Ascending aorta (tissue), 2 donors: ENCODE measurements at regions not wholly inside any gene's neighbourhood (a gene's known extent, or its start where the extent isn't known, plus 50 kb on each side); places are given as distances from the start of the nearest gene placed in this dataset.

Experiments
- DNase-seq, 2 donors: peaks; one replicate each; pipeline ENCODE4 v3.0.0-alpha.2; 2019; ENCODE audit warnings: low spot score in 2 of 2
- H3K27ac ChIP-seq, 2 donors: fragments of 200-600 bp; sonication (generic); one replicate each; pipeline ENCODE4 v1.5.1; 2016 to 2017; ENCODE audit warnings: mild to moderate bottlenecking in 1 of 2
- H3K27me3 ChIP-seq: fragments of 200-600 bp; sonication (generic); one replicate; pipeline ENCODE4 v1.5.1; 2017
- H3K36me3 ChIP-seq, 2 donors: fragments of 200-600 bp; sonication (generic); one replicate each; pipeline ENCODE4 v1.5.1; 2016
- H3K4me1 ChIP-seq, 2 donors: fragments of 200-600 bp; sonication (generic); one replicate each; pipeline ENCODE4 v1.5.1; 2016 to 2017; ENCODE audit warnings: mild to moderate bottlenecking in 1 of 2
- H3K4me3 ChIP-seq, 2 donors: fragments of 200-600 bp; sonication (generic); one replicate each; pipeline ENCODE4 v1.5.1; 2016 to 2017; ENCODE audit warnings: mild to moderate bottlenecking in 1 of 2
- H3K9me3 ChIP-seq, 2 donors: fragments of 200-600 bp; sonication (generic); one replicate each; pipeline ENCODE4 v1.5.1; 2016
- CTCF ChIP-seq, 3 experiments: fragments of 200-600 bp in 2 of 3; fragments of 450-650 bp in 1 of 3; sonication (generic) in 2 of 3; IDR thresholded peaks; one replicate each; pipeline ENCODE4 v1.5.1; 2016 to 2019; ENCODE audit warnings: antibody characterized with exemption in 3 of 3, mild to moderate bottlenecking in 1 of 3, moderate library complexity in 1 of 3
- intact Hi-C: fragments of 100-400 bp; cut with DNase I; formaldehyde crosslinking; loops from one replicate; pipeline ENCODE4 v1.15.1; 2023

GRCh38 chr22:49078076-49078710, 749.5 kb downstream of the BRD1 start:
- intact Hi-C loops, result no loop called here

GRCh38 chr22:49077586-49077985, 750.1 kb downstream of the BRD1 start:
- no peaks in the 10 kb centered on the region for H3K36me3 ChIP-seq
- TF ChIP-seq CTCF (IDR thresholded peaks at IDR 0.05), result no peak
- intact Hi-C loops, result no loop called here
- no peaks in the 10 kb centered on the region for H3K9me3 ChIP-seq
- no peak overlapping the region for H3K27ac ChIP-seq
- H3K4me1 ChIP-seq, result no peaks in the 10 kb centered on the region
- no peak for DNase-seq
- H3K4me3 ChIP-seq, result no peak overlapping the region
- H3K27me3 ChIP-seq, result no peaks in the 10 kb centered on the region

More at GRCh38 chr22:49078076-49078710, 749.5 kb downstream of the BRD1 start:
- Histone ChIP-seq H3K27me3 (no peaks in the 10 kb centered on the region), H3K9me3 (no peaks in the 10 kb centered on the region), H3K4me1 (no peaks in the 10 kb centered on the region), H3K36me3 (no peaks in the 10 kb centered on the region), H3K27ac (no peak overlapping the region), H3K4me3 (no peak overlapping the region)
- no peak for DNase-seq
- TF ChIP-seq CTCF (IDR thresholded peaks at IDR 0.05), result no peak

GRCh38 chr22:49077036-49077393, 750.7 kb downstream of the BRD1 start:
- H3K27me3 ChIP-seq, result no peaks in the 10 kb centered on the region
- DNase-seq, result no peak

DNA sequence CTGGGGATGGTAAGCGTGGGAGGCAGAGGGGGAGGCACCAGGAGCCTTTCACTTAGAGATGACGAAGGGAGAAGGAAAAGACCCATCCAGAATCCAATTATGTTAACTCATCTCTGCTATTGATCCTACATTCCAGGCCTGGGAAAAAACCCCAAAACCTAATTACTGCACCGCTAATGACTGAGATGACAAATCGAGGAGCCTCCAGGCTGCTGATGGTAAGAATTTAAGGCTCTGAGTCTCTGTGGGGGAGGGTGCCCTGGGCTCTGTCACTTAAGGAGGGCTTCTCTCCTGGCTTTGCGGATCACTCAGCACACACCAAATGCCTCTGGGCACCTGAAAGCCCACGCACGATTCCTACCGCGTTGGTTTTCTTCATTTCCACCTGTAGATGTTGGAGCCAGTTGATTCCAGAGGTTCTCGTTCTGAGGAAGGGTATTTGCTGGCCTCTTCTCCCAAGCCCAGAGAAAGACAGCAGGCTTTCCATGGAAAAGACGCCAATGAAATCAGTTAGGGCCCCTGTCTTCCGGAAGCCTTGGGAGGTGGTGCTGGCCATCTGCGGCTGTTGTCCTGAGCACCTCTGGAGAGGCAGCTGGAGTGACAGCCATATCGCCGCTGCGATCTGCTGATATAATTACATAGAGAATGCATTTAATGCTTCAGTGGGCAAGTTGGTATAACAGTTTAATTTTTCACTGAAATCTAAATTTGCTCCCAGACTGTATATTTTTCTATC, 751.2 kb downstream of the BRD1 start:
- no peak for TF ChIP-seq CTCF (IDR thresholded peaks at IDR 0.05)
- Histone ChIP-seq H3K27me3 (no peaks in the 10 kb centered on the region), H3K4me1 (no peaks in the 10 kb centered on the region), H3K27ac (no peak overlapping the region), H3K36me3 (no peaks in the 10 kb centered on the region), H3K9me3 (no peaks in the 10 kb centered on the region), H3K4me3 (no peak overlapping the region)
- intact Hi-C loops, result no loop called here
- DNase-seq, result no peak

More at GRCh38 chr22:49077036-49077393, 750.7 kb downstream of the BRD1 start:
- Histone ChIP-seq H3K9me3 (no peaks in the 10 kb centered on the region), H3K27ac (no peak overlapping the region), H3K4me1 (no peaks in the 10 kb centered on the region), H3K4me3 (no peak overlapping the region), H3K36me3 (no peaks in the 10 kb centered on the region)
- intact Hi-C loops, result no loop called here
- no peak for TF ChIP-seq CTCF (IDR thresholded peaks at IDR 0.05)

DNA sequence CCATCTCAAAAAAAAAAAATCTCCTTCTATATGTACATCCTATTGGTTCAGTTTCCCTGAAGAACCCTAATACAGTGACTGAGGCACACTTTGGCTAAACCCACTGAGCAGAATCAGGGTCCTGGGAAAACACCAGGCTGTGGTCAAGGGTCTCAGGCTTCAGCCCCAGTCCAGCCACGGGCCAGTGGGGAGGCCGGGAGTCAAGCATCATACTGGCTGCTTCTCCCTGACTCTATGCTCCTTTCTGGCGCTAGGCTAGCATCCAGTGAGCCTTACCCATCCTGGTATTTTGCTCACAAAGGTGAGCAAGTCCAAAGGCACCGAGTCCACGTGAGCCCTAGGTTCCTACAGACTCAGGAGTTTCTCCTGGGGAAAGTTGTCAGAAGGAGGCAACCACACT, 752.5 kb downstream of the BRD1 start:
- Histone ChIP-seq H3K27me3 (no peaks in the 10 kb centered on the region), H3K36me3 (no peaks in the 10 kb centered on the region), H3K27ac (no peak overlapping the region), H3K4me1 (no peaks in the 10 kb centered on the region), H3K9me3 (no peaks in the 10 kb centered on the region), H3K4me3 (no peak overlapping the region)
- intact Hi-C loops, result no loop called here
- no peak for DNase-seq
- no peak for TF ChIP-seq CTCF (IDR thresholded peaks at IDR 0.05)
